Glomerular endothelial cell (primary cell): ENCODE measurements at regions not wholly inside any gene's neighbourhood (a gene's known extent, or its start where the extent isn't known, plus 50 kb on each side); places are given as distances from the start of the nearest gene placed in this dataset.
"Not testable (repeated sequence)": the region's sequence is repeated elsewhere in the genome, so short reads cannot be mapped to it uniquely, and the experiment has no call there.

ENCODE experiments used
- DNase-seq: peaks from one replicate; pipeline ENCODE4 v3.0.0-alpha.2; 2011; ENCODE audit warnings: low read depth, low spot score; ENCODE audit errors: extremely low read depth

GRCh38 chr11:46188017-46188416, 66.8 kb upstream of the PHF21A start:
- no peak for DNase-seq

- DNase-seq = no peak
Measured at GRCh38 chr11:46183819-46184218, 62.6 kb upstream of the PHF21A start.

- DNase-seq = no peak
Measured at GRCh38 chr11:46181843-46182424, 60.7 kb upstream of the PHF21A start.

GRCh38 chr11:46181387-46181786, 60.1 kb upstream of the PHF21A start:
- DNase-seq = no peak

GRCh38 chr11:46180736-46181135, 59.5 kb upstream of the PHF21A start:
- DNase-seq = no peak

- DNase-seq = no peak
Measured at GRCh38 chr11:46178513-46178912, 57.3 kb upstream of the PHF21A start.

GRCh38 chr11:46176421-46176820, 55.2 kb upstream of the PHF21A start:
- no peak for DNase-seq

GRCh38 chr11:46175401-46176002, 54.2 kb upstream of the PHF21A start:
- DNase-seq = no peak

- DNase-seq = not testable (repeated sequence)
Measured at GRCh38 chr11:46171693-46172092, 50.4 kb upstream of the PHF21A start.
